Neural cell (in vitro differentiated cells): ENCODE measurements at regions not wholly inside any gene's neighbourhood (a gene's known extent, or its start where the extent isn't known, plus 50 kb on each side); places are given as distances from the start of the nearest gene placed in this dataset.

ENCODE experiments used
- CTCF ChIP-seq: fragments of 450-650 bp; IDR thresholded peaks from 2 replicates; pipeline ENCODE4 v1.5.1; 2014; ENCODE audit warnings: antibody characterized with exemption, mild to moderate bottlenecking, moderate library complexity; ENCODE audit not compliant: poor library complexity, severe bottlenecking
- EZH2 ChIP-seq: fragments of 200-600, 300-800 bp; shearing (Covaris generic), sonication (generic); IDR thresholded peaks from 2 replicates; pipeline ENCODE4 v1.6.1; 2014; ENCODE audit warnings: antibody characterized with exemption, low read length, borderline replicate concordance, mild to moderate bottlenecking; ENCODE audit not compliant: insufficient read depth, poor library complexity, severe bottlenecking
- MXI1 ChIP-seq: fragments of 450-650 bp; conservative IDR thresholded peaks from 2 replicates; pipeline ENCODE4 v1.6.1; 2014; ENCODE audit warnings: antibody characterized with exemption, mild to moderate bottlenecking; ENCODE audit not compliant: poor library complexity, severe bottlenecking
- POLR2AphosphoS5 ChIP-seq: IDR thresholded peaks from 2 replicates; pipeline ENCODE4 v1.6.1; 2012
- RAD21 ChIP-seq: fragments of 450-650 bp; conservative IDR thresholded peaks from 2 replicates; pipeline ENCODE4 v1.6.1; 2014; ENCODE audit warnings: antibody characterized with exemption, mild to moderate bottlenecking, moderate library complexity
- TAF1 ChIP-seq: IDR thresholded peaks from 2 replicates; pipeline ENCODE4 v1.6.1; 2012; ENCODE audit warnings: low read depth

- TF ChIP-seq CTCF (no peak), EZH2 (no peak), RAD21 (no peak), TAF1 (no peak), POLR2AphosphoS5 (no peak), MXI1 (no peak)
Observed at GRCh38 chr2:195018462-195018861, 638.6 kb upstream of the SLC39A10 start.
